Stomach (tissue), 4 donors: ENCODE measurements at regions not wholly inside any gene's neighbourhood (a gene's known extent, or its start where the extent isn't known, plus 50 kb on each side); places are given as distances from the start of the nearest gene placed in this dataset.

Experiments used
- EP300 ChIP-seq: sonication (generic); formaldehyde crosslinking; IDR thresholded peaks from one replicate; pipeline ENCODE4 v1.6.1; 2017; ENCODE audit warnings: antibody characterized with exemption
- POLR2A ChIP-seq, 4 donors: fragments of 450-650 bp; IDR thresholded peaks; one replicate each; pipeline ENCODE4 v1.6.1; 2016; ENCODE audit warnings: antibody characterized with exemption in 4 of 4, control low read depth in 2 of 4, mild to moderate bottlenecking in 1 of 4, moderate library complexity in 1 of 4
- POLR2AphosphoS5 ChIP-seq, 3 donors: sonication (generic); formaldehyde crosslinking; IDR thresholded peaks; one replicate each; pipeline ENCODE4 v1.6.1; 2016; ENCODE audit warnings: antibody characterized with exemption in 3 of 3
- TF ChIP-seq, protein P1 (sequence below), 7 experiments: fragments of 450-650 bp in 4 of 7; fragments of 200-600 bp in 3 of 7; sonication (generic) in 3 of 7; IDR thresholded peaks; one replicate each; pipeline ENCODE4 v1.5.1; 2016 to 2019; ENCODE audit warnings: antibody characterized with exemption in 7 of 7, control low read depth in 2 of 7, mild to moderate bottlenecking in 1 of 7

DNA sequence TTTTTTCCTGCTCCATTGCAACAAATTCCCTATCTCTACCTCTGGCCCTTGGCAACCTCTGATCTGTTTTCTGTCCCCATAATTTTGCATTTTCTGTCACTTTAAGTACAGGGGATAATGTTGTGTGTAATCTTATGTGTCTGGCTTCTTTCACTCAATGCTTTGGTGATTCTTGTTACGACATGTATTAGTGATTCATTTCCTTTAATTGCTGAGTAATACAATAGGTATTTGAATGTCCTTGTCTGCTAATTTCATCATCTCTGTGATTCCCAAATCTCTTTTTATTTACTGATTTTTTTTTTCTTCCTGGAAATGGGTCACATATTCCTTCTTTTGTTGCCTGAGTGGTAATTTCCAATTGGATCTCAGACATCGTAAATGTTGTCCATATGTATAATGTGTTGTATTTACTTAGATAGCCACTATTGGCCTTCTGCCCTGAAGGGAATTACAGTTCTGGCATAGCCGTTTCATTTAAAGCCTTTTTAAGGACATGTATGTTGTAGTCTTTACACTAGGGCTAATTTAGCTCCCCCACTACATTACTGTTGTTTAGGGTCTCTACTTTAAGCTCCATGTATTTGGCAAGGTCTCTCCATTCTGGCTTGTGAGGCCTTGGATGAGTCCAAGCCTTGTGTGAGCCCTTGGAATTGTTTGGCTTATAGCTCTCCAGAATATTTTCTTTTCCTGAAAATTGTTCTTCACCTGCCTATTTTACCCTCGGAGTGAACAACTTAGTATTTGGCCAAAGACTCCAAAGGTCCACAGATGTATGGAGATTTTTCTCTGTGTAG, 683.8 kb downstream of the LRRC70 start:
- TF ChIP-seq, protein P1, sequence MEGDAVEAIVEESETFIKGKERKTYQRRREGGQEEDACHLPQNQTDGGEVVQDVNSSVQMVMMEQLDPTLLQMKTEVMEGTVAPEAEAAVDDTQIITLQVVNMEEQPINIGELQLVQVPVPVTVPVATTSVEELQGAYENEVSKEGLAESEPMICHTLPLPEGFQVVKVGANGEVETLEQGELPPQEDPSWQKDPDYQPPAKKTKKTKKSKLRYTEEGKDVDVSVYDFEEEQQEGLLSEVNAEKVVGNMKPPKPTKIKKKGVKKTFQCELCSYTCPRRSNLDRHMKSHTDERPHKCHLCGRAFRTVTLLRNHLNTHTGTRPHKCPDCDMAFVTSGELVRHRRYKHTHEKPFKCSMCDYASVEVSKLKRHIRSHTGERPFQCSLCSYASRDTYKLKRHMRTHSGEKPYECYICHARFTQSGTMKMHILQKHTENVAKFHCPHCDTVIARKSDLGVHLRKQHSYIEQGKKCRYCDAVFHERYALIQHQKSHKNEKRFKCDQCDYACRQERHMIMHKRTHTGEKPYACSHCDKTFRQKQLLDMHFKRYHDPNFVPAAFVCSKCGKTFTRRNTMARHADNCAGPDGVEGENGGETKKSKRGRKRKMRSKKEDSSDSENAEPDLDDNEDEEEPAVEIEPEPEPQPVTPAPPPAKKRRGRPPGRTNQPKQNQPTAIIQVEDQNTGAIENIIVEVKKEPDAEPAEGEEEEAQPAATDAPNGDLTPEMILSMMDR (IDR thresholded peaks at IDR 0.05) = no peak
- no peak for TF ChIP-seq POLR2A (IDR thresholded peaks at IDR 0.05)
- TF ChIP-seq EP300 = no peak
- no peak for TF ChIP-seq POLR2AphosphoS5 (IDR thresholded peaks at IDR 0.05)
